Heart left ventricle (tissue), 13 donors: ENCODE measurements at regions not wholly inside any gene's neighbourhood (a gene's known extent, or its start where the extent isn't known, plus 50 kb on each side); places are given as distances from the start of the nearest gene placed in this dataset.

Source experiments
- POLR2A ChIP-seq, 2 donors: fragments of 450-650 bp; IDR thresholded peaks; one replicate each; pipeline ENCODE4 v1.6.1; 2017; ENCODE audit warnings: antibody characterized with exemption in 2 of 2, mild to moderate bottlenecking in 2 of 2, moderate library complexity in 2 of 2
- TF ChIP-seq, protein P1 (sequence below), 12 donors: fragments of 200-600 bp; sonication (generic) in 4 of 12; IDR thresholded peaks; one replicate each; pipeline versions ENCODE4 v1.5.0 to v1.8.0; 2018 to 2022; ENCODE audit warnings: antibody characterized with exemption in 12 of 12, mild to moderate bottlenecking in 5 of 12
- donor health status: ischemic (EF 13 %, LVEDD 7.1; RV severe dilation, severe dysfunction).
- donor health status: DM: no; HTN: yes; CAD: no.
- donor health status: DM: no; HTN: no; CAD: no.
- donor health status: ischemic (EF 25% LVEDD 6.9; RV normal size, moderate dysfunction).
- donor health status: ischemic (EF 25% LVEDD 5.7; RV mildly dilated, moderate dysfunction).
- donor health status: ischemic (EF 35%, LVEDD 5.7; RV mildly dilated, moderate dysfunction).
- donor health status: nonischemic (EF 11% LVEDD 7.7; RV severe dilation, severe dysfunction).
- donor health status: DM: yes; HTN: yes; CAD: no.
- donor health status: PGD.
- donor health status: ischemic (EF 29% LVEDD 5.4; RV normal size, mild dysfunction).
- donor health status: nonischemic (EF 23%, LVEDD 6.1; RV moderate dilation, normal function).

DNA sequence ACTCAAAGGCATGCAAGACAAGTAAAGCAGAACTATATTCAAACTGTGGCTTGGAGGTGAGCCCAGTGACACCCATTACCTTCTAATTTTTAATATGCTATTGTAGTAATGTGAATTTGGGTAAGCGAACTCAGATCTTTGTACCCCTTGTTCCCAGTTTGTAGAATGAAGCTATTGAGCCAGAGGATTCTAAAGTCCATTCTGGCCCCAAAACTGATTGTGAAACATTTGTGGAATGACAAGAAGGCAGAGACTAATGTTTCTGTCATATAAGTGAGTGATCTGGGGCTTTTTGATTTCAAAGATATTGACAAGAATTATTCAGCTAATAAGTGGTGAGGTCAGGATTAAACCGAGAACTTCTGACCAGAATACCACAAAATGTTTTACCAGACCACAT lies 283.8 kb upstream of the CA10 start:
- TF ChIP-seq, protein P1, sequence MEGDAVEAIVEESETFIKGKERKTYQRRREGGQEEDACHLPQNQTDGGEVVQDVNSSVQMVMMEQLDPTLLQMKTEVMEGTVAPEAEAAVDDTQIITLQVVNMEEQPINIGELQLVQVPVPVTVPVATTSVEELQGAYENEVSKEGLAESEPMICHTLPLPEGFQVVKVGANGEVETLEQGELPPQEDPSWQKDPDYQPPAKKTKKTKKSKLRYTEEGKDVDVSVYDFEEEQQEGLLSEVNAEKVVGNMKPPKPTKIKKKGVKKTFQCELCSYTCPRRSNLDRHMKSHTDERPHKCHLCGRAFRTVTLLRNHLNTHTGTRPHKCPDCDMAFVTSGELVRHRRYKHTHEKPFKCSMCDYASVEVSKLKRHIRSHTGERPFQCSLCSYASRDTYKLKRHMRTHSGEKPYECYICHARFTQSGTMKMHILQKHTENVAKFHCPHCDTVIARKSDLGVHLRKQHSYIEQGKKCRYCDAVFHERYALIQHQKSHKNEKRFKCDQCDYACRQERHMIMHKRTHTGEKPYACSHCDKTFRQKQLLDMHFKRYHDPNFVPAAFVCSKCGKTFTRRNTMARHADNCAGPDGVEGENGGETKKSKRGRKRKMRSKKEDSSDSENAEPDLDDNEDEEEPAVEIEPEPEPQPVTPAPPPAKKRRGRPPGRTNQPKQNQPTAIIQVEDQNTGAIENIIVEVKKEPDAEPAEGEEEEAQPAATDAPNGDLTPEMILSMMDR (IDR thresholded peaks at IDR 0.05), result no peak
- TF ChIP-seq POLR2A (IDR thresholded peaks at IDR 0.05), result no peak
